Skeletal muscle satellite cell (primary cell): ENCODE measurements at regions not wholly inside any gene's neighbourhood (a gene's known extent, or its start where the extent isn't known, plus 50 kb on each side); places are given as distances from the start of the nearest gene placed in this dataset.

Experiments
- H3K27me3 ChIP-seq: 2 replicates; pipeline ENCODE4 v1.7.0; 2013; ENCODE audit warnings: low read length; ENCODE audit not compliant: control insufficient read depth, insufficient read depth
- H3K36me3 ChIP-seq: 2 replicates; pipeline ENCODE4 v1.7.0; 2013; ENCODE audit warnings: mild to moderate bottlenecking, control low read depth, low read length; ENCODE audit not compliant: insufficient read depth
- H3K4me1 ChIP-seq: 2 replicates; pipeline ENCODE4 v1.7.0; 2013; ENCODE audit warnings: low read length; ENCODE audit not compliant: control insufficient read depth, insufficient read depth
- H3K4me2 ChIP-seq: 2 replicates; pipeline ENCODE4 v1.7.0; 2013; ENCODE audit warnings: mild to moderate bottlenecking, low read length
- H3K4me3 ChIP-seq: 2 replicates; pipeline ENCODE4 v1.7.0; 2013; ENCODE audit warnings: low read length
- H3K9ac ChIP-seq: 2 replicates; pipeline ENCODE4 v1.7.0; 2013; ENCODE audit warnings: mild to moderate bottlenecking, low read depth, low read length, moderate library complexity
- H3K9me3 ChIP-seq: replicated peaks from 2 replicates; pipeline ENCODE4 v1.7.0; 2013; ENCODE audit warnings: mild to moderate bottlenecking, control low read depth, low read length

GRCh38 chr5:136620016-136620419, 254.7 kb upstream of the TRPC7 start:
- H3K4me1 ChIP-seq = no peaks in the 10 kb centered on the region
- no peak overlapping the region for H3K4me2 ChIP-seq
- H3K9ac ChIP-seq = no peak overlapping the region
- no peaks in the 10 kb centered on the region for H3K36me3 ChIP-seq
- no peaks in the 10 kb centered on the region for H3K9me3 ChIP-seq
- H3K27me3 ChIP-seq = no peaks in the 10 kb centered on the region
- H3K4me3 ChIP-seq = no peak overlapping the region

GRCh38 chr5:136619556-136619955, 254.2 kb upstream of the TRPC7 start:
- Histone ChIP-seq H3K9ac (no peak overlapping the region), H3K9me3 (no peaks in the 10 kb centered on the region), H3K4me3 (no peak overlapping the region), H3K4me1 (no peaks in the 10 kb centered on the region), H3K27me3 (no peaks in the 10 kb centered on the region), H3K4me2 (no peak overlapping the region), H3K36me3 (no peaks in the 10 kb centered on the region)

- no peak overlapping the region for H3K9ac ChIP-seq
- no peak overlapping the region for H3K4me2 ChIP-seq
- H3K27me3 ChIP-seq = no peaks in the 10 kb centered on the region
- H3K9me3 ChIP-seq = no peaks in the 10 kb centered on the region
- no peaks in the 10 kb centered on the region for H3K36me3 ChIP-seq
- no peaks in the 10 kb centered on the region for H3K4me1 ChIP-seq
- no peak overlapping the region for H3K4me3 ChIP-seq
These were observed 250.1 kb upstream of the TRPC7 start for GRCh38 chr5:136615251-136616119.

- Histone ChIP-seq H3K27me3 (no peaks in the 10 kb centered on the region), H3K9ac (no peak overlapping the region), H3K9me3 (no peaks in the 10 kb centered on the region), H3K4me1 (no peaks in the 10 kb centered on the region), H3K4me2 (no peak overlapping the region), H3K4me3 (no peak overlapping the region), H3K36me3 (no peaks in the 10 kb centered on the region)
These were observed 247.9 kb upstream of the TRPC7 start for GRCh38 chr5:136613230-136613629.

GRCh38 chr5:136605638-136606037, 240.3 kb upstream of the TRPC7 start:
- H3K4me2 ChIP-seq = no peak overlapping the region
- H3K4me1 ChIP-seq = no peaks in the 10 kb centered on the region
- no peak overlapping the region for H3K9ac ChIP-seq
- no peaks in the 10 kb centered on the region for H3K27me3 ChIP-seq
- H3K9me3 ChIP-seq = no peaks in the 10 kb centered on the region
- no peak overlapping the region for H3K4me3 ChIP-seq
- H3K36me3 ChIP-seq = no peaks in the 10 kb centered on the region

GRCh38 chr5:136600306-136600705, 235.0 kb upstream of the TRPC7 start:
- no peaks in the 10 kb centered on the region for H3K4me1 ChIP-seq
- no peaks in the 10 kb centered on the region for H3K27me3 ChIP-seq
- no peaks in the 10 kb centered on the region for H3K9me3 ChIP-seq
- no peaks in the 10 kb centered on the region for H3K36me3 ChIP-seq
- H3K4me3 ChIP-seq = no peak overlapping the region
- no peak overlapping the region for H3K4me2 ChIP-seq
- no peak overlapping the region for H3K9ac ChIP-seq

- H3K36me3 ChIP-seq = no peaks in the 10 kb centered on the region
- no peaks in the 10 kb centered on the region for H3K4me1 ChIP-seq
- no peaks in the 10 kb centered on the region for H3K27me3 ChIP-seq
- no peak overlapping the region for H3K4me2 ChIP-seq
- H3K9ac ChIP-seq = no peak overlapping the region
- H3K9me3 ChIP-seq = no peaks in the 10 kb centered on the region
- H3K4me3 ChIP-seq = no peak overlapping the region
These were observed 233.6 kb upstream of the TRPC7 start for GRCh38 chr5:136598802-136599404.

GRCh38 chr5:136594416-136594815, 229.1 kb upstream of the TRPC7 start:
- H3K36me3 ChIP-seq = no peaks in the 10 kb centered on the region
- H3K4me3 ChIP-seq = no peak overlapping the region
- no peaks in the 10 kb centered on the region for H3K27me3 ChIP-seq
- H3K4me1 ChIP-seq = no peaks in the 10 kb centered on the region
- no peak overlapping the region for H3K4me2 ChIP-seq
- no peaks in the 10 kb centered on the region for H3K9me3 ChIP-seq
- no peak overlapping the region for H3K9ac ChIP-seq

- Histone ChIP-seq H3K9ac (no peak overlapping the region), H3K4me1 (no peaks in the 10 kb centered on the region), H3K4me2 (no peak overlapping the region), H3K9me3 (no peaks in the 10 kb centered on the region), H3K27me3 (no peaks in the 10 kb centered on the region), H3K4me3 (no peak overlapping the region), H3K36me3 (no peaks in the 10 kb centered on the region)
These were observed 225.2 kb upstream of the TRPC7 start for GRCh38 chr5:136590581-136590980.

GRCh38 chr5:136586196-136586595, 220.9 kb upstream of the TRPC7 start:
- H3K4me3 ChIP-seq = no peak overlapping the region
- no peak overlapping the region for H3K9ac ChIP-seq
- no peaks in the 10 kb centered on the region for H3K36me3 ChIP-seq
- H3K27me3 ChIP-seq = no peaks in the 10 kb centered on the region
- no peaks in the 10 kb centered on the region for H3K9me3 ChIP-seq
- no peak overlapping the region for H3K4me2 ChIP-seq
- H3K4me1 ChIP-seq = no peaks in the 10 kb centered on the region

GRCh38 chr5:136584474-136584873, 219.1 kb upstream of the TRPC7 start:
- Histone ChIP-seq H3K4me2 (no peak overlapping the region), H3K4me3 (no peak overlapping the region), H3K36me3 (no peaks in the 10 kb centered on the region), H3K9ac (no peak overlapping the region), H3K4me1 (no peaks in the 10 kb centered on the region), H3K9me3 (no peaks in the 10 kb centered on the region), H3K27me3 (no peaks in the 10 kb centered on the region)

- Histone ChIP-seq H3K9ac (no peak overlapping the region), H3K9me3 (no peaks in the 10 kb centered on the region), H3K4me3 (no peak overlapping the region), H3K36me3 (no peaks in the 10 kb centered on the region), H3K4me1 (no peaks in the 10 kb centered on the region), H3K27me3 (no peaks in the 10 kb centered on the region), H3K4me2 (no peak overlapping the region)
These were observed 213.9 kb upstream of the TRPC7 start for GRCh38 chr5:136579238-136579637.
